LNCaP clone FGC (cell line): ENCODE measurements at regions not wholly inside any gene's neighbourhood (a gene's known extent, or its start where the extent isn't known, plus 50 kb on each side); places are given as distances from the start of the nearest gene placed in this dataset.

ENCODE experiments used
- DNase-seq: peaks from one replicate; pipeline ENCODE4 v3.0.0-alpha.2; 2011; ENCODE audit warnings: low read depth
- H3K4me3 ChIP-seq: 2 replicates; pipeline ENCODE4 v1.5.1; 2011; ENCODE audit warnings: mild to moderate bottlenecking, low read depth, low read length, control low read depth
- CTCF ChIP-seq: IDR thresholded peaks from 2 replicates; pipeline ENCODE4 v1.5.1; 2012; ENCODE audit warnings: mild to moderate bottlenecking; ENCODE audit not compliant: control insufficient read depth, insufficient read depth; ENCODE audit errors: extremely low read depth

DNA sequence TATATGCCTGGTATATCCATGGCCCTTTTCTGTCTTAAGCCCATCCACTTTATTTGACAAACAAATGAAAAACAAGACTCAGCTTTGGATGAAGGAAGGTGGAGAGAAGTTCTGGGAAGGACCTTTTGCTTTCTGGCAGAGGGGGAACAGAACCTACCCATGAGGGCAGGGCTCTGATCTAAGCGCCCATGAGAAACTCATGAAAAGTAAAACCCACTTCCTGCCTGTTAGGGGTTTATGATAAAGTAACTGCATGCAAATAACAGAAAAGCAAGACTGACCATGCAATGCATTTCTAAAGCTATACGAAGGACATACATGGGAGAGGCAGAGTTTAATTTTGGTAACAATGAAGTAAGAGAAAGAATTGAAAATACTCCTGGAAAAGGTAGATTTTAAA lies 181.9 kb upstream of the ADRA1B start:
- no peak for DNase-seq
- no peak overlapping the region for H3K4me3 ChIP-seq
- TF ChIP-seq CTCF = no peak

DNA sequence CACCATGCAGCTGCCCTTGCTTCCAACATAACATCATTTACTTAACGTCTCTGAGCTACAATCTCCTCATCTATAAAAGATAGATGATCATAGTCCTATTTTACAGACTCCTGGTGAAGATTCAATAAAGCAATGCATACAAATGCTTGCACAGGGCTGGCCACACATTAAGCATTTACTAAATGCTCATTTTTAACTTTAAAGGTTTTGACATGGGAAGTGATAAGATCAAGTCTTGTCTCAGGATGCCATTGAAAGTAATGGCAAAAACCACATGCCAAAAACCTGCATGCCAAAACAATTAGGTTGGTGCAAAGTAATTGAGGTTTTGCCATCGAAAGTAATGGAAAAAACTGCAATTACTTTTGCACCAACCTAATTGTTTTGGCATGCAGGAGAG lies 181.2 kb upstream of the ADRA1B start:
- no peak for TF ChIP-seq CTCF
- DNase-seq = no peak
- no peak overlapping the region for H3K4me3 ChIP-seq

DNA sequence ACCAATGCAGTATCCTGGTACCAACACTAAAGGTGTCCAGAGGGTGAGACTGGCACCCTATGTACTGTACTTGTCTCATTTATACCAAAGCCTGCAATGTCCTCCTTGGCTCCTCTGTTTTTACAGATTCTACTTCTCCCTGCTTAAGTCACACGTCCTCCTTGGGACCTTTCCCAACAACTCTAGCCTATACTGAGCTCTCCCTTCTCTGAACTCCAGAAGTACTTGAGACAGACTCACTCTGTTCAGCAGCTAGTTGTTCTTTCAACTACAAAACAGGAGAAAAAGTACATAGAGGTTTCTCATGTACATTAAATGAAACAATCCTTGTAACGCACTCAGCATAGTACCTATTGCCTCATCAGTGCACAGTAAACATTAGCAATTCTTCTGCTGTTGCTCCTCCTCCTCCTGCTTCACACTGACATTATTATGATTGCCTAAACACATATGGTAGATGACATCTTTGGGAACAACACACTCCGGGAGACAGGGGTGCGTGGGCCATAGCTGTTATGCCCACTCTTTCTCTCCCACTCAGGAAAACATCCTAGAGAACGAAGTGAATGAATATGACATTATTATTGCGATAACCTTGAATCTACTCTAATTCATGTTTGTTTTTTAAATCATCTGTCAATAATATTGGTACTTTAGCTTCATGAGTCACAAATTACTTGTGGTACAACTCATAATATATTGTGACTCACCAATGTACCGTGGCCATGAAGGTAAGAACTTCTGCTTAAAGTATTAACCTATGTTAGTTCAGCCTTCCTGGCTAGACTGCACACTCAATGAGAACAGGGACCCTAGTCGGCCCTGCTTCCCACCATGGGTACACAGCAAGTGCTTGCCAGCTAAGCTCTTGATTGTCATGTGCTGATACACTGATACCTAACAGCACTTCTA lies 180.3 kb upstream of the ADRA1B start:
- no peak overlapping the region for H3K4me3 ChIP-seq
- no peak for TF ChIP-seq CTCF
- no peak for DNase-seq

DNA sequence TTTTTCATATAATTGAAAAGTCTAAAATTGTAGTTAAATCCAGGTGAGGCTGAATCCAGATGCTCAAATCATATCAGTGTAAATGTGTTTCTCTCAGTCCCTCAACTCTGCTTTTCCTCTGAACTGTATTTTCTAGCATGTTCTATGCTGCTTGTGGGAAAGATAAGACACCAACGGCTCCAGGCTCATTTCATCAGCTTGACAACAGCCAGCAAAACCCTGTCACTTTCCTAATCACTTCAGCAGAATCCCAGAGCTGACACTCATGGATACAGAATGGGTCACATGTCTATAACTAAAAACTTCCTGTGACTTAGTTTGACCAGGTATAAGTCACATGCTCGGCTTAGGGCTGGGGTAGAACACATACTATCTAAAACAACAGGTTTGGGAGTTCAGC lies 179.4 kb upstream of the ADRA1B start:
- no peak for TF ChIP-seq CTCF
- DNase-seq = no peak
- H3K4me3 ChIP-seq = no peak overlapping the region

DNA sequence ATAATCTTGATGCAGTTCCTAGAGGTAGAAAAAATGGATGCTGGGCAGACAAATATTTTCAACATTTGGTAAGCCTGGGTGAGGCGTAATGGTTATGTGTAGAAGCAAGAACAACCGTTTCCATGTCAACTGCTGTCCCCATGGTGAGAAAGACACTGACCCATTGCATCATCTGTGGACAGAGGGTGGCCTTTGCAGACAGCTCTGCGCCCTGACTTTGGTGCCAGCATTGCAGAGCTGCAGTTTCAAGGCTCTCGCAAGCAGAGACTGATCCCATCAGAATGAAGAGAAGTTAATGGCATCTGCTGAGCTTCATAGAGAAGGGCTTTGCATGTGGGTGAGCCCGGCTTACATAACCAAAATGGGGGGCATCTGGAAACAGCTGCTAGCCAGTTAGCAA lies 179.0 kb upstream of the ADRA1B start:
- no peak overlapping the region for H3K4me3 ChIP-seq
- DNase-seq = no peak
- TF ChIP-seq CTCF = no peak

DNA sequence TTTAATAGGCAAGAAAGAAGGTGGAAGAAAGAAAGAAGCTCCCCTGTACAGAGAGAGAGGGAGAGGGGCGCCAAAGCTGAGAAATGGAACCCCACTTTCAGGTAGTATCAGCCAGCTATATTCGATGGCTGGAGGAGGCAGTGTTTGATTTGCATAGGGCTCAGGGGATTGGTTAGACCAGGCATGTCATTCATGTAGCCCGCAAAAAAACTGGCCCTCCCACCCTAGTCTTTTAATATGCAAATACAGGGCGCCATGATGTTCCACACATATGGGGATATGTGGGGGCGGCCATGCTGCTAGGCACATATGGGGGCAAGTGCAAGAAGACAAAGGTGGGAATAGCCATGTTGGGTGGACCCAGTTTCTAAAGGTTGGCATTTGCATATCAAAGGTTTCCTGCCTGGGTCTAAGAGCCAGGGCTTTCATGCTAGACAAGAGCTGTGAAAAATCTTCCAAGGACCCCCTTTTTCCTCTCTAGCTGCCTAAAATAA lies 174.4 kb upstream of the ADRA1B start:
- no peak overlapping the region for H3K4me3 ChIP-seq
- no peak for DNase-seq
- no peak for TF ChIP-seq CTCF

GRCh38 chr5:159743234-159743633 lies 173.0 kb upstream of the ADRA1B start:
- no peak overlapping the region for H3K4me3 ChIP-seq
- TF ChIP-seq CTCF = no peak
- DNase-seq = no peak
